ENCODE measurements at regions not wholly inside any gene's neighbourhood (a gene's known extent, or its start where the extent isn't known, plus 50 kb on each side); places are given as distances from the start of the nearest gene placed in this dataset.
"Not testable (repeated sequence)": the region's sequence is repeated elsewhere in the genome, so short reads cannot be mapped to it uniquely, and the experiment has no call there.

DNA sequence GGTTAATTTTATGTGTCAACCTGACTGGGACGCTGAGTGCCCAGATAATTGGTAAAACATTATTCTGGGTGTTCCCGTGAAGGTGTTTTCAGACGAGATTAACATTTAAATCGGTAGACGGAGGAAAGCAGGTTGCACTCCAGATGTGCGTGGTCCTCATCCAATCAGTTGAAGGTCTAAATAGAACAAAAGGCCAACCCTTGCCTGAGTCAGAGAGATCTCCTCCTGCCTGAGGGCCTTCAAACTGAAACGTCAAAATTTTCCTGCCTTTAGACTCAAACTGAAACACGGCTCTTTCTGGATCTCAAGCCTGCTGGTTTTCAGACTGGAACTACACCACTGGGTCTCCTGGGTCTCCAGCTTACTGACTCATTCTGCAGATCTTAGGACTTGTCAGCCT is 70.9 kb downstream of the NPIPA5 start:
- H3K4me3 Mint-ChIP-seq; H3K27me3 Mint-ChIP-seq; intact Hi-C loops (cut with micrococcal nuclease); H3K27ac Mint-ChIP-seq; H3K4me1 Mint-ChIP-seq; H3K36me3 Mint-ChIP-seq (ENCODE audit: low read depth); DNase-seq; H3K9me3 Mint-ChIP-seq: not testable (repeated sequence)

DNA sequence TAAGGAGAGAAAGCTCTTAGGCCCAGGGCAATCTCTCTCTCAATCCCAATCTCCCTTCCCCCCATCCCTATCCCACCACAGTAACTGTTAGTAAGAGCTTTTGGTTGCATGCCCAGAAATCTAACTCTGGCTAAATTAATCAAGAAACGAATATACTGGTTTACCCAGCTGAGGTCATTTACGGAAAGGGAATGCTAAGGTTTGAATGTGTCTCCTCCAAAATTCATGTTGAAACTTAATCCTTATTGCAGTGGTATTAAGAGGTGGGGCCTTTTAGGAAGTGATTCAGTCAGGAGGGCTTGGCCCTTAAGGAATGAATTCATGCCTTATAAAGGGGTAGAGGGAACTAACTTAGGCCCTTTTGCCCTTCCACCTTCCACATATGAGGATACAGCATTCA is 72.2 kb downstream of the NPIPA5 start:
- H3K9me3 Mint-ChIP-seq; DNase-seq; H3K4me3 Mint-ChIP-seq; intact Hi-C loops (cut with micrococcal nuclease); H3K27ac Mint-ChIP-seq; H3K36me3 Mint-ChIP-seq (ENCODE audit: low read depth); H3K4me1 Mint-ChIP-seq; H3K27me3 Mint-ChIP-seq: not testable (repeated sequence)

DNA sequence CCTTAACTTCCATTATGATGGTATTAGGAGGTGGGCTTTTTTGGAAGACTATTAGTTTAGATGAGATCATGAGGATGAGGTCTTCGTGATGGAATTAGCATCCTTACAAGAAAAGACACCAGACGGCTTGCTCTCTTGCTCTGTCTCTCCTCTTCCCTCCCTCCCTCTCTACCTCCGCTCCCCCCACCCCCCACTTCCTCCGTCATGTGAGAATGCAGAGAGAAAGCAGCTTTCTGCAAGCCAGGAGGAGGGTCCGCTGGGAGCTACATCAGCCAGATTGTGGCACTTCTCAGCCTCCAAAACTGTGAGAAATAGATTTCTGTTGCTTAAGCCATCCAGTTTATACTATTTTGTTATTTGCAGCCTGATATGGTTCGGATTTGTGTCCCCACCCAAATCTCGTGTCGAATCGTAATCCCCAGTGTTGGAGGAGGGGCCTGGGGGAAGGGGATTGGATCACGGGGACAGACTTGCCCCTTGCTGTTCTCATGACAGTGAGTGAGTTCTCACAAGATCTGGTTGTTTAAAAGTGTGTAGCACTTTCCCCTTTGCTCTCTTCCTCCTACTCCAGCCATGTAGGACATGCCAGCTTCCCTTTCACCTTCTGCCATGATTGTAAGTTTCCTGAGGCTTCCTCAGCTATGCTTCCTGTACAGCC is 74.3 kb downstream of the NPIPA5 start:
- intact Hi-C loops (cut with micrococcal nuclease); H3K36me3 Mint-ChIP-seq (ENCODE audit: low read depth); H3K4me3 Mint-ChIP-seq; H3K27me3 Mint-ChIP-seq; H3K9me3 Mint-ChIP-seq; DNase-seq; H3K4me1 Mint-ChIP-seq; H3K27ac Mint-ChIP-seq: not testable (repeated sequence)

DNA sequence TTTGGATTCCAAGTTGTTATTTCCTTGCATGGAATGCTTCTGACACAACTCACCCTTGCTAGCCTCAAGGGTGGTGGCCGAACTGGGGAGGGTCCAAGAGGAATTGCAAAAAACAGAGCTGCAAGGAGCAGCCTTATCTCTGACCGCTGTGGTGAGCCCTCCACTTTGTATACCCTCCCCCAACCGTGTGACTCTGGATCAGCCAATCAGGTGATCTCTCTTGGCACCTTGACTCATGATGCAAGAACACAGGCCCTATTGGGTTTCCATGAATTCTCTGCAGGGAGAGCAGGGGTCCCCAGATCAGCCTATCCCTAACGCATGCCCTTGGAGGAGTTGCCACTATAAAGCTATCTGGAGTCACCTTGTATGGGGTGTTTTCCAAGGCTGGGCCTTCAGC is 81.0 kb downstream of the NPIPA5 start:
- H3K27me3 Mint-ChIP-seq; DNase-seq; intact Hi-C loops (cut with micrococcal nuclease); H3K9me3 Mint-ChIP-seq; H3K4me3 Mint-ChIP-seq; H3K27ac Mint-ChIP-seq; H3K36me3 Mint-ChIP-seq (ENCODE audit: low read depth); H3K4me1 Mint-ChIP-seq: not testable (repeated sequence)

DNA sequence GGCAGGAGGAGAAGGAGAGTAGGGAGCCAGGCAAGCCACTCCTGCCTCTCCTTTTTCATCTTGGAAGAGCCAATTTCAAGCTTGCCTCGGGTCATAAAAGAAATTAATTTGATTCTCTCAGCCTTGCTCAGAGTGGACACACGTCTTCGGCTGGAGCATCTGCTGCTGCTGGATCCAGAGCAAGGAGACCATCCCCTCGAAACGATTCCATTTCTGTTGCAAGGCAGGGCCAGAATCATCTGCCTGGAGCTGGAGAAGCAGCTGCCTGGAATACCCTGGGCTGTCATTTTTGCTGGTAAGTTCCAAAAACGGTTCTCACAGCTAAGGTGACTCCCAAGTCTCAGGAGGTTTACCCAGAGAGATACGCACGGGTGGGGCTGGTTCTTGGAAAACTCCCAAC is 103.3 kb downstream of the NPIPA5 start:
- DNase-seq; H3K9me3 Mint-ChIP-seq; intact Hi-C loops (cut with micrococcal nuclease); H3K4me1 Mint-ChIP-seq; H3K27me3 Mint-ChIP-seq; H3K36me3 Mint-ChIP-seq (ENCODE audit: low read depth); H3K27ac Mint-ChIP-seq; H3K4me3 Mint-ChIP-seq: not testable (repeated sequence)

DNA sequence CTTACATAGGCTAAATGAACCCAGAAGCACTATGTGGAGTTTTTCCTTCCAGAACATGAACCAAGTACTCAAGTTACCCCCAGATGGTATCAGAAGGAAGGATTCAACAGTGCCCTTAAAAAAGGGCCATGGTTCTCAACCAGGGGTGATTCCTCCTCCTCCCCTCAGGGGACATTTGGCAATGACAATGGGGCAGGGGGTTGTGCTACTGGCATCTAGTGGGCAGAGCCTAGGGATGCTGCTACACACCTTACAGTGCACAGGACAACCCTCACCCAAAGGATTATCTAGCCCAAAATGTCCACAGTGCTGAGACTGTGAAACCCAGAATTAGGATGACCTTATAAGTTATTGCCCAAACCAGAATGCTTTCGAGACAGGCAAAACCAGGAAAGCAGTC is 104.1 kb downstream of the NPIPA5 start:
- not testable (repeated sequence) for H3K27me3 Mint-ChIP-seq; H3K4me3 Mint-ChIP-seq; H3K36me3 Mint-ChIP-seq (ENCODE audit: low read depth)

DNA sequence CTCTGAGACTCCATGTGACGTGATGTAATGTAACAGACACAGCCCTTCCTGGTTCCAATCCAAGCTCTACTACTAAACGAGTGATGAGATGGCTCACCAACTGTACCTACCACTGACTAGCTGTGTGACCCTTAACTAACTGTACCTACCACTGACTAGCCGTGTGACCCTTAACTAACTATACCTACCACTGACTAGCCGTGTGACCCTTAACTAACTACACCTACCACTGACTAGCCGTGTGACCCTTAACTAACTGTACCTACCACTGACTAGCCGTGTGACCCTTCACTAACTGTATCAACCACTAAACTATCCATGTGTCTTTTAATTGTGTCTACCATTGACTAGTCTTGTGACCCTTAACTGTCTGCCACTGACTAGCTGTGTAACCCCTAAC is 111.2 kb downstream of the NPIPA5 start:
- H3K4me3 Mint-ChIP-seq; H3K27me3 Mint-ChIP-seq; H3K9me3 Mint-ChIP-seq; DNase-seq; H3K4me1 Mint-ChIP-seq; intact Hi-C loops (cut with micrococcal nuclease); H3K36me3 Mint-ChIP-seq (ENCODE audit: low read depth); H3K27ac Mint-ChIP-seq: not testable (repeated sequence)

More for the DNA sequence above, 104.1 kb downstream of the NPIPA5 start:
- H3K9me3 Mint-ChIP-seq; DNase-seq; H3K4me1 Mint-ChIP-seq; intact Hi-C loops (cut with micrococcal nuclease); H3K27ac Mint-ChIP-seq: not testable (repeated sequence)

DNA sequence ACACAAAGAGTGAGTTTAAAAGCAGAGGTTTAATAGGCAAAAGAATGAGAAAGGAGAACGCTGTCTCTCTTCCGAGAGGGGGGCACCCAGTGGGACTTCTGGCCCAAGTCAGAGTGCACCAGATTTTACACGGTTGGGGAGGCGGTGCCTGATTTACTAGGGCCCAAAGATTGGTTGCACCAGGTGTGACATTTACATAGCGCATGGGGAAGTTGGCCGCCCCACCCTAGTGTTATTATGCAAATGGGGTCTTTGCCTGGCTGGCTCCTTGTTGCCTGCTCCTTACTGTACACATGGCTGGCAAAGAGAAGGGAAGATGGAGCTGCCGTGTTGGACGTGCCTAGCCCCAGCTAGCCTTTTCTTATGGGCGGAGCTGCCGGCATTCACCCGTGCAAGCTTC is 115.9 kb downstream of the NPIPA5 start:
- intact Hi-C loops (cut with micrococcal nuclease); H3K9me3 Mint-ChIP-seq; H3K27ac Mint-ChIP-seq; H3K4me1 Mint-ChIP-seq; H3K36me3 Mint-ChIP-seq (ENCODE audit: low read depth); H3K4me3 Mint-ChIP-seq; H3K27me3 Mint-ChIP-seq; DNase-seq: not testable (repeated sequence)

DNA sequence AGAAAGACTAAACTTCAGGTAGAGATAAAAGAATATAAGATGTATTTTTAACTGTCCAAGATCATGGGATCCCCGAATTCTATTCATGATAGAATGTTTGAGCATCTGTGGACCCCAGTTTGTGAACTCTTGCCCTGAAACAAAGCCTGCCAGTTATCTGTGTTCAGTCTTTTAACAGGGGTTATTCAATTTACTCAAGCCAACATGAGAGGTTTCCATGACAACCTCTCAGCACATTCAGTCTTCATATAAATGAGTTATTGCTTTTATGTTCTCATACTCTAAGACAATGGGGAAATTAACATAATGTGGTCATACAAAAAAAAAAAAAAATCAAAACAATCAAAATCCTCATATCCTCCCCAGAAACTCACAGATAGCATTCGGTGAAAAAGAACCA is 130.1 kb downstream of the NPIPA5 start:
- H3K36me3 Mint-ChIP-seq (ENCODE audit: low read depth); H3K27ac Mint-ChIP-seq; H3K4me1 Mint-ChIP-seq; H3K9me3 Mint-ChIP-seq; DNase-seq; H3K27me3 Mint-ChIP-seq; intact Hi-C loops (cut with micrococcal nuclease); H3K4me3 Mint-ChIP-seq: not testable (repeated sequence)

DNA sequence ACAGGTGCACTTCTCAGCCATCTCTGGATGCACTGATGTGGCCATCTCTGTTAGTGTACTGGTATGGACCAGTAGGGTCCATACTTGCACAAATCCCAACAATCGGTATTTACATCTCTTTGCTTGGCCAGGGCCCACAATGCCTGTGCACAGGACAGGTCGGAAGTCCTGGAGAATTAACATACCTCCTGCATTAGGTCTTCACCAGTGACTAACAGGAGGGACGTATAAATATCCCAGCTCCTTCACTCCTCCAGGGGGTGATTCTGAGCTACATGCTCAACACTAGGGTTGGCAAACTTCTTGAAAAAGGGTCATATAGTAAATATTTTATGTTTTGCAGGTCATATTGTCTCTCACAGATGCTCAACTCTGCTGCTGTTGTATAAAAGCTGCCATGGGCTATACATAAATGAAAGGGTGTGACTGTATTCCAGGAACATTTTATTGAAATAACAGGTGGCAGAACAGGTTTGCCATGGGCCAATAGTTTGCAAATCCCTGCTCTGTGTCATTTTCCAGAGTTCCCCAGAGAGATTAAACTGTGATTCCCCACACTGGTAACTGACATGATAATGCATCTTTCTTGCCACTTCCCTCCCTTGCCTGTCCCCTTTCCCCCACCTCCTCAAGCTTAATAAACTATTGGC is 141.3 kb downstream of the NPIPA5 start:
- H3K4me3 Mint-ChIP-seq; DNase-seq; H3K36me3 Mint-ChIP-seq (ENCODE audit: low read depth); intact Hi-C loops (cut with micrococcal nuclease); H3K27ac Mint-ChIP-seq; H3K9me3 Mint-ChIP-seq; H3K27me3 Mint-ChIP-seq; H3K4me1 Mint-ChIP-seq: not testable (repeated sequence)

DNA sequence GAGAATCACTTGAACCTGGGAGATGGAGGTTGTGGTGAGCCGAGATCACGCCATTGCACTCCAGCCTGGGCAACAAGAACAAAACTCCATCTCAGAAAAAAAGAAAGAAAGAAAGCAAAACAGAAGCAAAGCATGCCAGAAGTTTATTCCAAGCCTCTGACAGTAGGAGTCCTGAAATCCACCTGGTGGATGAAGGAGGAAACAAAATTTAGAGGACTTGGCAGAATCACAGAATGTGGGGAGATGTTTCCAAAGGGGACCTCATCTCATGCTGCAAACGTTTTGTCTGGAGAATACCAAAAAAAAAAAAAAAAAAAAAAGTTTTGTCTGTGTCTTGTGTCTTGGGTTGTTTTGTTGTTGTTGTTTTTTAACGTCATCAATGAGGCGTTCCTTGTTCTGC is 141.1 kb upstream of the RRN3 start:
- H3K4me1 Mint-ChIP-seq; H3K4me3 Mint-ChIP-seq; DNase-seq; intact Hi-C loops (cut with micrococcal nuclease); H3K36me3 Mint-ChIP-seq (ENCODE audit: low read depth); H3K27me3 Mint-ChIP-seq; H3K9me3 Mint-ChIP-seq; H3K27ac Mint-ChIP-seq: not testable (repeated sequence)

DNA sequence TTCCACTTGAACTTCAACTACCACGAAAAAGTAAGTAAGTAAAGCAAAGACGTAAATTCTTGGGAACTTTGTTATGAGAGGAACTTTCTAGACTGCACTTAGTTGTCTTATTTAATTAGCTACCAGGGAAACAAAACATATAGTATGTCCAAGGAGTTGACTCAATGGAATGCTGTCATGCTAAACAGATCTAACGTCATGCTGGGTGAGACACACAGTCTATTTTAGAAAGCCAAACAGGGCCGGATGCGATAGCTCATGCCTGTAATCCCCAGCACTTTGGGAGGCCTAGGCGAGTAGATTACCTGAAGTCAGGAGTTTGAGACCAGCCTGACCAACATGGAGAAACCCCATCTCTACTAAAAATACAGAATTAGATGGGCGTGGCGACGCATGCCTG is 140.6 kb upstream of the RRN3 start:
- intact Hi-C loops (cut with micrococcal nuclease); H3K4me3 Mint-ChIP-seq; H3K27ac Mint-ChIP-seq; H3K9me3 Mint-ChIP-seq; H3K36me3 Mint-ChIP-seq (ENCODE audit: low read depth); DNase-seq; H3K27me3 Mint-ChIP-seq; H3K4me1 Mint-ChIP-seq: not testable (repeated sequence)

DNA sequence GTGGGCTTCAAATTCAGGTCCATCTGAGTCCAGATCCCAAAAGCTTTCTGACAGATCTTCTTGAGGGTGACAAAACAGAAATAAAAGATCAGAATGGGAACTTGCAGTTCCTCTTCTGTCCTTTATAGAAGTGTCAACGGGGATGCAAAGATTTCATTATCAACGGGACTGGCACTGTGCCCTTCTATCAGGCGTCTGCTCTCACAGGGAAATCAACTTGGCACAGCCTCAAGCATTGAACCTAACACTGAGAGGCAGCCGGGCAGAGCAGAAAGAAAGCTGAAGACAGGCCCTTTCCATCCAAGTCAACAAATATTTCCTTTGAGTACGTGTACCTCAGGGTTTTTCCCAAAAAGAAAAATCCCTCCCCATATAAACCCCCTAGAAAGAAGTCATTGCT is 136.4 kb upstream of the RRN3 start:
- intact Hi-C loops (cut with micrococcal nuclease); DNase-seq; H3K4me1 Mint-ChIP-seq; H3K36me3 Mint-ChIP-seq (ENCODE audit: low read depth); H3K27me3 Mint-ChIP-seq; H3K27ac Mint-ChIP-seq; H3K9me3 Mint-ChIP-seq; H3K4me3 Mint-ChIP-seq: not testable (repeated sequence)

DNA sequence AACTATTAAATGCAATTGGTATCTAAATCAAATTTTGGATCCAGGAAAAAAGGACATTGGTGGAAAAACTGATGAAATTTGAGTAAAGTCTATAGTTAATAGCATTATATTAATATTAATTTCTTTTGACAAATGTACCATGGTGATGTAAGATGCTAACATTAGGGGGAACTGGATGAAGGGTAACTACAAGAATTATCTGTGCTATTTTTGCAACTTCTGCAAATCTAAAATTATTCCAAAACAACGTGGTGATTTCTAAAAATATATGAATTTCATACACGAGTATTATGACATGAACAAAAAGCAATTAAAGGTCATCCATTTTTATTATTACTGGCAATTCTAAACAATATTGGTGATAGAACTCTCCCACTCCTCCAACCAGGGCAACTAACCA is 135.6 kb upstream of the RRN3 start:
- intact Hi-C loops (cut with micrococcal nuclease); H3K4me1 Mint-ChIP-seq; H3K27me3 Mint-ChIP-seq; H3K27ac Mint-ChIP-seq; H3K36me3 Mint-ChIP-seq (ENCODE audit: low read depth); H3K9me3 Mint-ChIP-seq; DNase-seq; H3K4me3 Mint-ChIP-seq: not testable (repeated sequence)

DNA sequence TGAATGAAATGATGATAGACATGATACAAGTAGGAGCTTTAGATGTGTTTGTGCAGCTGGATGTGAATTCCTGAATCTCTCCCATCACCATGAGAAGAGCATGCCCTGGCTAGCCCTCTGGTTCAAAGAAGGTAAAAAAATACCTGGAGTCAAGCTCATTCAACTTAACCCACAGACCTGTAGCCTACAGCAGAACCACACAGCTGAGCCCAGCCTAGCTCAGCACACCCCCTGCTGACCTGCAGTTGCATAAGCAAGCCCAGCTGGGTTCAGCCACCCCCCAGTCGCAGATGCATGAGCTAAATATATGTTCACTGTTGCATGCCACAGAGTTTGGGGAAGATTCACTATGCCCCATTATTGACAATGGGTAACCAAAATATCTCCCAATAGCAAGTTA is 130.6 kb upstream of the RRN3 start:
- H3K9me3 Mint-ChIP-seq; H3K27ac Mint-ChIP-seq; H3K4me1 Mint-ChIP-seq; H3K27me3 Mint-ChIP-seq; H3K4me3 Mint-ChIP-seq; H3K36me3 Mint-ChIP-seq (ENCODE audit: low read depth); DNase-seq; intact Hi-C loops (cut with micrococcal nuclease): not testable (repeated sequence)
